Transverse colon (tissue), 4 donors: ENCODE measurements at regions not wholly inside any gene's neighbourhood (a gene's known extent, or its start where the extent isn't known, plus 50 kb on each side); places are given as distances from the start of the nearest gene placed in this dataset.

Source experiments
- CTCF ChIP-seq, 5 experiments: fragments of 200-600 bp in 3 of 5; fragments of 450-650 bp in 2 of 5; sonication (generic) in 3 of 5; IDR thresholded peaks; 1 replicate in 2 of 5; 2 replicates in 3 of 5; pipeline ENCODE4 v1.5.1; 2016 to 2017; ENCODE audit warnings: antibody characterized with exemption in 5 of 5, inconsistent platforms in 3 of 5, mild to moderate bottlenecking in 2 of 5, moderate library complexity in 1 of 5
- EP300 ChIP-seq: sonication (generic); formaldehyde crosslinking; IDR thresholded peaks from one replicate; pipeline ENCODE4 v1.6.1; 2017; ENCODE audit warnings: antibody characterized with exemption, low read depth
- POLR2A ChIP-seq: fragments of 450-650 bp; IDR thresholded peaks from one replicate; pipeline ENCODE4 v1.6.1; 2016; ENCODE audit warnings: antibody characterized with exemption, mild to moderate bottlenecking, moderate library complexity
- POLR2AphosphoS5 ChIP-seq, 3 donors: sonication (generic); formaldehyde crosslinking; IDR thresholded peaks; one replicate each; pipeline ENCODE4 v1.6.1; 2016; ENCODE audit warnings: antibody characterized with exemption in 3 of 3

DNA sequence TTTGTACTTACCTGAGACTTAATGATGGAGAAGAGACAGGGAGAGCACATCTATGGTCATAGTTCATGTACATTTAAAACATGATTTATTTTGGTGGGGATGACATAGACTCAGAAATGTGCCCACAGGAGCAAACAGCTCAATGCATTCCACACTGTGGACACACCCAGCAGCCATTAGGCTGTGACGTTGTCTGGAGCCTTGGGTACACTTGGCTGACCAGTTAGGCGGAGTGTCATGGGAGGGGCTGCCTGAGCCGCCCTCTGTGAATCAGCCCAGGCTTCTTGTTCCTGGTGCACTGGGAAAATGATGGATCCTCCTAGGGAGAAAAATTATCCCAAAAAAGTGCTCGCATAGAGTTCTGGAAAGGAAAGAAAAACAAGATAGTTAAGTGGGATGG lies 231.0 kb upstream of the GMDS start:
- TF ChIP-seq POLR2AphosphoS5 (IDR thresholded peaks at IDR 0.05), result no peak
- no peak for TF ChIP-seq CTCF (IDR thresholded peaks at IDR 0.05)
- TF ChIP-seq POLR2A, result no peak
- no peak for TF ChIP-seq EP300
